ENCODE measurements at regions not wholly inside any gene's neighbourhood (a gene's known extent, or its start where the extent isn't known, plus 50 kb on each side); places are given as distances from the start of the nearest gene placed in this dataset.

DNA sequence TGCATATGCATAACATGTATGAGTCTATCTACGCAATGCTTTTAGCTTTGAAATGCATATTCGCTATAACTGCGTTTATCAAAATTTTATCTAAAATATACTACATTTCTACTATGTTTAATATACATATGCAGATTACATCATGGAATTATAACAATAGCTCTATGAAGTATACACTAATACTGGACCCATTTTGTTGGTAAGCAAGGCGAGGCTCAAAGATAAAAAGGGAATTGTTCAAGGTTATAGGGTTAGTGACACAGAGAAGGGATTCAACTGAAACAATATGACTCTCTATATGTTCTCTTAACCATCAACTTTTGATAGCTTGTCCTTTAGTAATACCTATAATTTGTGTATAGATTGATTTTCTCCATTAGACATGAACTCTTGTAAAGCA is 60.9 kb upstream of the SMIM36 start:
- intact Hi-C loops (cut with micrococcal nuclease): no loop called here
- Mint-ChIP-seq H3K27ac (no peak overlapping the region), H3K36me3 (no peaks in the 10 kb centered on the region), H3K9me3 (peaks cover 0 to 3% (median 0%) of the 10 kb centered on the region in 7 donors), H3K27me3 (ENCODE audit: low read depth in 3 of 3) (peaks cover 2 to 12% (median 8%) of the 10 kb centered on the region in 3 donors), H3K4me1 (no peaks in the 10 kb centered on the region), H3K4me3 (no peak overlapping the region)
- Histone ChIP-seq H3K9me3 (replicated peaks in 1 of 2; ENCODE audit: control insufficient read depth in 1 of 2, insufficient read depth in 1 of 2, low read length in 2 of 2) (no peaks in the 10 kb centered on the region), H3K27me3 (ENCODE audit: control insufficient read depth in 2 of 2, insufficient read depth in 2 of 2, low read length in 2 of 2) (no peaks in the 10 kb centered on the region), H3K4me2 (replicated peaks; ENCODE audit: extremely low read depth, low read length, poor library complexity, severe bottlenecking) (no peak overlapping the region), H3K9ac (ENCODE audit: insufficient read depth, low read length, poor library complexity, severe bottlenecking) (no peak overlapping the region), H3K4me3 (replicated peaks in 1 of 3; ENCODE audit: low read depth in 2 of 3, low read length in 3 of 3) (no peak overlapping the region), H3K27ac (ENCODE audit: low read depth in 1 of 2, low read length in 2 of 2) (no peak overlapping the region), H3K36me3 (replicated peaks in 1 of 2; ENCODE audit: control insufficient read depth in 1 of 2, insufficient read depth in 2 of 2, low read length in 2 of 2) (no peaks in the 10 kb centered on the region), H4K20me1 (ENCODE audit: insufficient read depth, low read length) (no peaks in the 10 kb centered on the region), H3K4me1 (ENCODE audit: control insufficient read depth in 1 of 2, insufficient read depth in 2 of 2, low read length in 2 of 2) (peaks cover 20 to 22% of the 10 kb centered on the region in 2 donors), H2AFZ (ENCODE audit: insufficient read depth, low read depth, low read length, poor library complexity, severe bottlenecking) (no peak overlapping the region), H3K79me2 (ENCODE audit: insufficient read depth, low read length) (no peaks in the 10 kb centered on the region)
- DNase-seq: no peak
- WGBS (ENCODE audit: insufficient coverage): no CpG with 5 or more reads among the region's 4 CpGs
- TF ChIP-seq, protein P1, sequence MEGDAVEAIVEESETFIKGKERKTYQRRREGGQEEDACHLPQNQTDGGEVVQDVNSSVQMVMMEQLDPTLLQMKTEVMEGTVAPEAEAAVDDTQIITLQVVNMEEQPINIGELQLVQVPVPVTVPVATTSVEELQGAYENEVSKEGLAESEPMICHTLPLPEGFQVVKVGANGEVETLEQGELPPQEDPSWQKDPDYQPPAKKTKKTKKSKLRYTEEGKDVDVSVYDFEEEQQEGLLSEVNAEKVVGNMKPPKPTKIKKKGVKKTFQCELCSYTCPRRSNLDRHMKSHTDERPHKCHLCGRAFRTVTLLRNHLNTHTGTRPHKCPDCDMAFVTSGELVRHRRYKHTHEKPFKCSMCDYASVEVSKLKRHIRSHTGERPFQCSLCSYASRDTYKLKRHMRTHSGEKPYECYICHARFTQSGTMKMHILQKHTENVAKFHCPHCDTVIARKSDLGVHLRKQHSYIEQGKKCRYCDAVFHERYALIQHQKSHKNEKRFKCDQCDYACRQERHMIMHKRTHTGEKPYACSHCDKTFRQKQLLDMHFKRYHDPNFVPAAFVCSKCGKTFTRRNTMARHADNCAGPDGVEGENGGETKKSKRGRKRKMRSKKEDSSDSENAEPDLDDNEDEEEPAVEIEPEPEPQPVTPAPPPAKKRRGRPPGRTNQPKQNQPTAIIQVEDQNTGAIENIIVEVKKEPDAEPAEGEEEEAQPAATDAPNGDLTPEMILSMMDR (IDR thresholded peaks at IDR 0.05): no peak

DNA sequence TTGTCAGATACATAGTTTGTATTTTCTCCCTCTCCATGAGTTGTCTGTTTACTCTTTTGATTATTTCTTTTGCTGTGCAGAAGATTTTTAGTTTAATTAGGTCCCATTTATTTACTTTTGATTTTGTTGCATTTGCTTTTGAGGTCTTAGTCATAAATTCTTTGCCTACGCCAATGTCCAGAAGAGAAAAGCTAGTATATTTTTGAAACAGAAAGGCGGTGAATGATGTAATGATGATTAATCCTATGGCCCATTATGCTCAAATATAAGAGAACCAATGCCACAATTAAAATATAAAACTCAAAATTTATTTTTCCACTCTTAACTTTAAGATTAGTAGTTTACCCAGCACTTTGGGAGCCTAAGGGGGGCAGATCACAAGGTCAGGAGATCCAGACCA is 59.8 kb upstream of the SMIM36 start:
- no peaks in the 10 kb centered on the region for H4K20me1 ChIP-seq (ENCODE audit: insufficient read depth, low read length)
- no peak overlapping the region for H3K4me2 ChIP-seq (replicated peaks; ENCODE audit: extremely low read depth, low read length, poor library complexity, severe bottlenecking)
- Mint-ChIP-seq H3K36me3 (no peaks in the 10 kb centered on the region), H3K4me1 (no peaks in the 10 kb centered on the region), H3K9me3 (peaks cover 0 to 3% (median 0%) of the 10 kb centered on the region in 7 donors), H3K4me3 (no peak overlapping the region), H3K27ac (no peak overlapping the region), H3K27me3 (ENCODE audit: low read depth in 3 of 3) (peaks cover 3 to 14% (median 8%) of the 10 kb centered on the region in 3 donors)
- no peak overlapping the region for H3K4me3 ChIP-seq (replicated peaks in 1 of 3; ENCODE audit: low read depth in 2 of 3, low read length in 3 of 3)
- no peak overlapping the region for H3K9ac ChIP-seq (ENCODE audit: insufficient read depth, low read length, poor library complexity, severe bottlenecking)
- TF ChIP-seq, protein P1 (IDR thresholded peaks at IDR 0.05): no peak
- DNase-seq: no peak
- H3K27me3 ChIP-seq (ENCODE audit: control insufficient read depth in 2 of 2, insufficient read depth in 2 of 2, low read length in 2 of 2): no peaks in the 10 kb centered on the region
- H3K27ac ChIP-seq (ENCODE audit: low read depth in 1 of 2, low read length in 2 of 2): no peak overlapping the region
- WGBS (ENCODE audit: insufficient coverage): no CpG with 5 or more reads among the region's 2 CpGs
- no peak overlapping the region for H2AFZ ChIP-seq (ENCODE audit: insufficient read depth, low read depth, low read length, poor library complexity, severe bottlenecking)
- H3K4me1 ChIP-seq (ENCODE audit: control insufficient read depth in 1 of 2, insufficient read depth in 2 of 2, low read length in 2 of 2): peaks cover 10 to 12% of the 10 kb centered on the region in 2 donors
- intact Hi-C loops (cut with micrococcal nuclease): no loop called here
- no peaks in the 10 kb centered on the region for H3K79me2 ChIP-seq (ENCODE audit: insufficient read depth, low read length)
- H3K36me3 ChIP-seq (replicated peaks in 1 of 2; ENCODE audit: control insufficient read depth in 1 of 2, insufficient read depth in 2 of 2, low read length in 2 of 2): no peaks in the 10 kb centered on the region
- no peaks in the 10 kb centered on the region for H3K9me3 ChIP-seq (replicated peaks in 1 of 2; ENCODE audit: control insufficient read depth in 1 of 2, insufficient read depth in 1 of 2, low read length in 2 of 2)
